ENCODE measurements at regions not wholly inside any gene's neighbourhood (a gene's known extent, or its start where the extent isn't known, plus 50 kb on each side); places are given as distances from the start of the nearest gene placed in this dataset.

DNA sequence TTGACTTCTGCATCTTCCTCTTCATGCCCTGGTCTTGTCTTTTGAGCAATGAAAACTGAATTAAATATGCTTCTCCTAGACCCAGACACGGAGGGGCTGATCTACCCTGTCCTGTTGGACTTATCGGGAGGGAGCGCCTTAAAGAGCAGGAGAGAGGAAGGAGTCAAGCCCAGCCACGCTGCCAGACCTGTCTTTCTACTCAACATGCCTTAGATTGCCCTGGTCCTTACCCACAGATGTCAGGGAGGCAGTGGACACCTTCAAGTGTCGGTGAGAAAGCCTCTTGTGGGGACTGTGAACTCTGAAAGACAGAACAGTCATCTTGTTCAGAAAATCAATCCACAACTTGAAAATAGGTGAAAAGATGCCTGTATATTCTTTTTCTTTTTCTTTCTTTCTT lies 61.8 kb downstream of the IRAG1 start:
- Mint-ChIP-seq H3K27ac (ENCODE audit: unreplicated experiment) (no peak overlapping the region), H3K27me3 (ENCODE audit: unreplicated experiment) (no peaks in the 10 kb centered on the region), H3K4me1 (ENCODE audit: low read depth, unreplicated experiment) (no peaks in the 10 kb centered on the region), H3K4me3 (ENCODE audit: unreplicated experiment) (no peak overlapping the region), H3K9me3 (ENCODE audit: unreplicated experiment) (peaks cover 1% of the 10 kb centered on the region), H3K36me3 (ENCODE audit: unreplicated experiment) (peaks cover 5% of the 10 kb centered on the region)
- DNase-seq = no peak
- TF ChIP-seq, protein P1, sequence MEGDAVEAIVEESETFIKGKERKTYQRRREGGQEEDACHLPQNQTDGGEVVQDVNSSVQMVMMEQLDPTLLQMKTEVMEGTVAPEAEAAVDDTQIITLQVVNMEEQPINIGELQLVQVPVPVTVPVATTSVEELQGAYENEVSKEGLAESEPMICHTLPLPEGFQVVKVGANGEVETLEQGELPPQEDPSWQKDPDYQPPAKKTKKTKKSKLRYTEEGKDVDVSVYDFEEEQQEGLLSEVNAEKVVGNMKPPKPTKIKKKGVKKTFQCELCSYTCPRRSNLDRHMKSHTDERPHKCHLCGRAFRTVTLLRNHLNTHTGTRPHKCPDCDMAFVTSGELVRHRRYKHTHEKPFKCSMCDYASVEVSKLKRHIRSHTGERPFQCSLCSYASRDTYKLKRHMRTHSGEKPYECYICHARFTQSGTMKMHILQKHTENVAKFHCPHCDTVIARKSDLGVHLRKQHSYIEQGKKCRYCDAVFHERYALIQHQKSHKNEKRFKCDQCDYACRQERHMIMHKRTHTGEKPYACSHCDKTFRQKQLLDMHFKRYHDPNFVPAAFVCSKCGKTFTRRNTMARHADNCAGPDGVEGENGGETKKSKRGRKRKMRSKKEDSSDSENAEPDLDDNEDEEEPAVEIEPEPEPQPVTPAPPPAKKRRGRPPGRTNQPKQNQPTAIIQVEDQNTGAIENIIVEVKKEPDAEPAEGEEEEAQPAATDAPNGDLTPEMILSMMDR (IDR thresholded peaks at IDR 0.05; ENCODE audit: partially characterized antibody, unreplicated experiment) = no peak

DNA sequence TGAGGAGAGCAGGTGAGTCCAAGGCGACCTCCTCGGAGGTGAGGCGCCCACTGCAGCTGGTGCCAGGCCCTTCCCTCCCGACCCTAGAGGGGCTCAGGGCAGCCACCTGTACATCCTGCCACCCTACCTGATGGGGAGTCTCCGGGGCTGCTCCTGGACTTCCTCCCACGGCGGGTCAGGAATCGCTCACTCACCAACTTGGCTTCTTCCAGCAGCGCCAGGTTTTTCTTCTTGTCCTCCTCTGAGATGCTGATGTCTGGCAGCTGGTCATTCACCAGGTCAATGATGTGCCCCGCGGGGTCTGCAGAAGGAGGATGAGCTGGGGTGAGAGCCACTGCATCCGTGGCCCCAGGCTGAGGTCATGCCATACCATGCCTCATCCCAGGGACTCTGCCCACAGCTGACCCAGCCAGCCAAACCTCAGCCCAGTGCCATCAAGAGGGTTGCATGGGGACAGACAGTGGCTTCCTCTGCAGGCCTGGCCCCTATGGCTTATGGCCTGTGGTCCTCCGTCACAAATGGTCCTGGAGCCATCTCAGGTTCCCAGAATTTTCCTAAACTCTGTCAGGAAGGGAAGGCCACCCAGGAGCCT lies 61.0 kb upstream of the LYVE1 start:
- no peaks in the 10 kb centered on the region for H3K4me1 Mint-ChIP-seq (ENCODE audit: low read depth, unreplicated experiment)
- peaks cover 1% of the 10 kb centered on the region for H3K9me3 Mint-ChIP-seq (ENCODE audit: unreplicated experiment)
- H3K27me3 Mint-ChIP-seq (ENCODE audit: unreplicated experiment) = no peaks in the 10 kb centered on the region
- no peak overlapping the region for H3K4me3 Mint-ChIP-seq (ENCODE audit: unreplicated experiment)
- TF ChIP-seq, protein P1 (IDR thresholded peaks at IDR 0.05; ENCODE audit: partially characterized antibody, unreplicated experiment) = no peak
- H3K27ac Mint-ChIP-seq (ENCODE audit: unreplicated experiment) = no peak overlapping the region
- no peak for DNase-seq
- peaks cover 5% of the 10 kb centered on the region for H3K36me3 Mint-ChIP-seq (ENCODE audit: unreplicated experiment)

DNA sequence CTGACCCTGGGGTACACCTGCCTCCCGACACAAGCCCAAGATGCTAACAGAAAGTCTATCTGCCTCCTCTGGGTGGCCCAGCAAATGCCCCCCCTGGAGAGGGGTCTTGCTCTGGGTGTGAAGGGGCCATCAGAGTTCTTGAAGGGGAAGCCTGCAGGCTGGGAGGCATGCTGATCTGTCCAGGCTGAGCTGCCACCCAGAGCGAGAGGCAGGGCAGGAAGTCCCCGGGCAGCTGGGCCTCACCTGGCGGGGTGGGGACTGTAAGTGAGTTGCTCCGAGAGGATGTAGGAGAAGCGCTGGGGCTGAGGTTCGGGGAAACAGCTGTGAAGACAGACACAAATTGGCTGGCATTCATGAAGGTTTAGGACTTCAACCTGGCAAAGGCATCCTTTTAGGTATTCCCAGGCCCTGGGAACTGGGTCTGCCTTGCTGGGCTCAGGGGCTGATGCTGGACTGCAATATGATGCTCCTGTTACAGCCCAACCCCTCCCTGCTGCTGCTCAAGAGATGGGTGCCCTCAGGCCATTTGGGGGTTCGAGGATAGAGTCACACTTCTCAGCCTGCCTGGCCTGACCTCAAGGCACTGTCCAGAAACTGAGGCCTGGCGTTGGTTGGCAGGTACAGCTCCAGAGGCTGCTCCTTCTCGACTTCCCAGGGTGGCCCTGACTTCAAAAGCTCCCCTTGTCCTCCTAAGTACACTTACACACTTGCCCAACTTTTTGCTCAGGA lies 60.2 kb upstream of the LYVE1 start:
- TF ChIP-seq, protein P1 (IDR thresholded peaks at IDR 0.05; ENCODE audit: partially characterized antibody, unreplicated experiment) = no peak
- no peak overlapping the region for H3K27ac Mint-ChIP-seq (ENCODE audit: unreplicated experiment)
- H3K4me1 Mint-ChIP-seq (ENCODE audit: low read depth, unreplicated experiment) = no peaks in the 10 kb centered on the region
- DNase-seq = no peak
- H3K9me3 Mint-ChIP-seq (ENCODE audit: unreplicated experiment) = peaks cover 1% of the 10 kb centered on the region
- H3K36me3 Mint-ChIP-seq (ENCODE audit: unreplicated experiment) = peaks cover 5% of the 10 kb centered on the region
- no peaks in the 10 kb centered on the region for H3K27me3 Mint-ChIP-seq (ENCODE audit: unreplicated experiment)
- no peak overlapping the region for H3K4me3 Mint-ChIP-seq (ENCODE audit: unreplicated experiment)

DNA sequence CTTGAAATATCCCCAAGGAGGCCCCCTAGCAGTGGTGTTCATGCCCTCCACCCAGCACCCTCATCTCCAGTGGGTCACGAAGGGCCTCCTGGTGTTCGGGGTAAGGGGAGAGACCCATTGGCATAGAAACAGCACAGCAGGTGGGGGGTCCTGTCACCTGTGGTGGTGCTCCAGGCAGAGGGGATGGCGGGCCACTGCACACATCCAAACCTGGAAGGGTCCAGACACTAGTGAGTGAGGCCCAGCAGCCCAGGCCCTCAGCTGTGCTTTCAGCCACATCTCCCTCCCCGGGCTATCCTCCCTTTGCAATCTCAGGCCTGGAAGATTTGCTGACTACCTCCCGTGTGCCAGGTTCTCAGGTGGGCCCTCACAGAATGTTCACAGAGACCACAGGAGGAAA lies 59.4 kb upstream of the LYVE1 start:
- Mint-ChIP-seq H3K27ac (ENCODE audit: unreplicated experiment) (no peak overlapping the region), H3K9me3 (ENCODE audit: unreplicated experiment) (peaks cover 1% of the 10 kb centered on the region), H3K4me1 (ENCODE audit: low read depth, unreplicated experiment) (no peaks in the 10 kb centered on the region), H3K4me3 (ENCODE audit: unreplicated experiment) (no peak overlapping the region), H3K36me3 (ENCODE audit: unreplicated experiment) (peaks cover 5% of the 10 kb centered on the region), H3K27me3 (ENCODE audit: unreplicated experiment) (peaks cover 6% of the 10 kb centered on the region)
- TF ChIP-seq, protein P1 (IDR thresholded peaks at IDR 0.05; ENCODE audit: partially characterized antibody, unreplicated experiment) = no peak
- DNase-seq = no peak

DNA sequence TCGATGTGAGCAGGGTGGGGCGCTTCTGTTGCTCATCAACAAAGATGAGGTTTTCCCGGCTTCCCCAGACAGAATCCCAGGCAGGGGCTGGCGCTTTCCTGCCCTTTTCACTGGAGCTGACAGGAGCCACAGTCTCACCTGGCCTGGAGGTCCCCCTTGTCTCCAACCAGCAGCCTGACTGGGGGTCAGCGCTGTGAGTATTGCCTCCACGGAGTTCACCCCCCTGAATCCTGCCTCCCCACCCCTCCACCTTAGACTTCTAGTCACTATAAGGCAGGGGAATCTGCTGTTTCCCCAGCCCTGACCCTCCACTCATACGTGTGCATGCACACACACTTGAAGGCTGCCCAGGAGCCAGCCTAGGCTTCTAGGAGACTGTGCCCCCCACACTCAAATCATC lies 58.8 kb upstream of the LYVE1 start:
- DNase-seq = no peak
- Mint-ChIP-seq H3K4me1 (ENCODE audit: low read depth, unreplicated experiment) (no peaks in the 10 kb centered on the region), H3K27me3 (ENCODE audit: unreplicated experiment) (peaks cover 6% of the 10 kb centered on the region), H3K27ac (ENCODE audit: unreplicated experiment) (no peak overlapping the region), H3K36me3 (ENCODE audit: unreplicated experiment) (peaks cover 5% of the 10 kb centered on the region), H3K9me3 (ENCODE audit: unreplicated experiment) (peaks cover 1% of the 10 kb centered on the region), H3K4me3 (ENCODE audit: unreplicated experiment) (no peak overlapping the region)
- TF ChIP-seq, protein P1 (IDR thresholded peaks at IDR 0.05; ENCODE audit: partially characterized antibody, unreplicated experiment) = no peak

Data from glutamatergic neuron (in vitro differentiated cells).